SK-N-SH (cell line): ENCODE measurements at regions not wholly inside any gene's neighbourhood (a gene's known extent, or its start where the extent isn't known, plus 50 kb on each side); places are given as distances from the start of the nearest gene placed in this dataset.
A peak's percentile ranks its signal among the peaks of the same experiment; 100 is the strongest.

ENCODE experiments used
- CTCF ChIA-PET: fragments of 300-600, 350-600 bp; formaldehyde crosslinking; extraction: SDS; loops from one replicate; lab custom pipeline; 2021; lab: Yijun Ruan, JAX
- POLR2A ChIA-PET: fragments of 350-600 bp; sonication (Branson Sonifier 250); formaldehyde crosslinking; extraction: SDS; loops from one replicate; lab custom pipeline; 2020; ENCODE audit warnings: antibody characterized with exemption, inconsistent platforms; lab: Yijun Ruan, JAX
- DNase-seq: peaks from one replicate; pipeline ENCODE4 v3.0.0; 2012
- H2AFZ ChIP-seq: fragments of 200-600 bp; sonication (generic); 2 replicates; pipeline ENCODE4 v1.8.1; 2016; ENCODE audit warnings: antibody characterized with exemption, mild to moderate bottlenecking, low read depth
- H3F3A ChIP-seq: fragments of 200-600 bp; sonication (generic); replicated peaks from 2 replicates; pipeline ENCODE3; 2016; ENCODE audit warnings: antibody characterized with exemption, mild to moderate bottlenecking; ENCODE audit not compliant: insufficient read depth
- H3K27ac ChIP-seq, 2 experiments: fragments of 200-500 bp in 1 of 2; fragments of 200-600 bp in 1 of 2; sonication (Bioruptor generic) in 1 of 2; sonication (generic), shearing (Covaris generic) in 1 of 2; 2 replicates each; pipeline versions ENCODE4 v1.5.1 to v1.6.1; 2014 to 2016; ENCODE audit warnings: low read depth in 2 of 2, inconsistent platforms in 1 of 2, low read length in 1 of 2, mild to moderate bottlenecking in 1 of 2, mixed read lengths in 1 of 2
- H3K27me3 ChIP-seq: fragments of 200-600 bp; sonication (generic), shearing (Covaris generic); 2 replicates; pipeline ENCODE4 v1.6.1; 2016; ENCODE audit warnings: mixed run types; ENCODE audit not compliant: insufficient read depth
- H3K36me3 ChIP-seq, 2 experiments: fragments of 200-500 bp in 1 of 2; fragments of 200-600 bp in 1 of 2; sonication (Bioruptor generic) in 1 of 2; sonication (generic) in 1 of 2; replicated peaks in 1 of 2; 2 replicates each; pipeline versions ENCODE3 to v1.5.1; 2014 to 2016; ENCODE audit warnings: low read length in 1 of 2, mild to moderate bottlenecking in 1 of 2; ENCODE audit not compliant: insufficient read depth in 2 of 2, control insufficient read depth in 1 of 2
- H3K4me1 ChIP-seq, 2 experiments: fragments of 200-500 bp in 1 of 2; fragments of 200-600 bp in 1 of 2; sonication (Bioruptor generic) in 1 of 2; sonication (generic), shearing (Covaris generic) in 1 of 2; 2 replicates each; pipeline versions ENCODE4 v1.5.1 to v1.6.1; 2014 to 2016; ENCODE audit warnings: low read depth in 1 of 2, low read length in 1 of 2, mixed run types in 1 of 2; ENCODE audit not compliant: insufficient read depth in 2 of 2, control insufficient read depth in 1 of 2
- H3K4me2 ChIP-seq: fragments of 200-600 bp; sonication (generic), shearing (Covaris generic); 2 replicates; pipeline ENCODE4 v1.6.1; 2017; ENCODE audit warnings: mixed run types
- H3K4me3 ChIP-seq, 2 experiments: fragments of 200-500 bp in 1 of 2; fragments of 200-600 bp in 1 of 2; sonication (Bioruptor generic) in 1 of 2; sonication (generic), shearing (Covaris generic) in 1 of 2; 2 replicates each; pipeline versions ENCODE4 v1.5.1 to v1.8.1; 2014 to 2016; ENCODE audit warnings: low read depth in 2 of 2, inconsistent platforms in 1 of 2, low read length in 1 of 2, mild to moderate bottlenecking in 1 of 2, mixed read lengths in 1 of 2, moderate library complexity in 1 of 2
- H3K79me2 ChIP-seq: fragments of 200-600 bp; sonication (generic); 2 replicates; pipeline ENCODE4 v1.8.1; 2017; ENCODE audit warnings: mild to moderate bottlenecking; ENCODE audit not compliant: insufficient read depth
- H3K9ac ChIP-seq: fragments of 200-600 bp; sonication (generic); 2 replicates; pipeline ENCODE4 v1.6.1; 2017; ENCODE audit warnings: mixed run types
- H3K9me2 ChIP-seq: fragments of 200-600 bp; sonication (generic); 2 replicates; pipeline ENCODE4 v1.6.1; 2017; ENCODE audit warnings: mixed run types
- H3K9me3 ChIP-seq: fragments of 200-600 bp; sonication (generic); 2 replicates; pipeline ENCODE4 v1.6.1; 2017; ENCODE audit warnings: mixed run types, mild to moderate bottlenecking, moderate library complexity
- H4K20me1 ChIP-seq: fragments of 200-600 bp; sonication (generic); 2 replicates; pipeline ENCODE4 v1.6.1; 2017; ENCODE audit warnings: mild to moderate bottlenecking, mixed run types; ENCODE audit not compliant: insufficient read depth
- CHD2 ChIP-seq: fragments of 150-350 bp; IDR thresholded peaks from 2 replicates; pipeline ENCODE4 v1.6.1; 2018; ENCODE audit warnings: low read length; ENCODE audit not compliant: partially characterized antibody
- EP300 ChIP-seq, 2 experiments: IDR thresholded peaks; 2 replicates each; pipeline versions ENCODE4 v1.4.0 to v1.6.1; 2012; ENCODE audit warnings: borderline replicate concordance in 1 of 2, low read depth in 1 of 2, low read length in 1 of 2
- FOSL2 ChIP-seq: IDR thresholded peaks from 2 replicates; pipeline ENCODE4 v1.4.0; 2012; ENCODE audit warnings: low read depth, mild to moderate bottlenecking, moderate library complexity, borderline replicate concordance
- FOXM1 ChIP-seq: IDR thresholded peaks from 2 replicates; pipeline ENCODE4 v1.4.0; 2012; ENCODE audit warnings: low read depth, mild to moderate bottlenecking
- GABPA ChIP-seq: IDR thresholded peaks from 2 replicates; pipeline ENCODE4 v1.4.0; 2012; ENCODE audit warnings: low read depth, mild to moderate bottlenecking
- MXI1 ChIP-seq: IDR thresholded peaks from 2 replicates; pipeline ENCODE4 v1.6.1; 2012; ENCODE audit warnings: mild to moderate bottlenecking, low read depth, low read length, improper control_type of control experiment
- NFIC ChIP-seq: IDR thresholded peaks from 2 replicates; pipeline ENCODE4 v1.4.0; 2012; ENCODE audit warnings: borderline replicate concordance
- NRF1 ChIP-seq: IDR thresholded peaks from 2 replicates; pipeline ENCODE4 v1.6.1; 2012; ENCODE audit warnings: low read depth, mild to moderate bottlenecking, low read length
- POLR2AphosphoS5 ChIP-seq: IDR thresholded peaks from 2 replicates; pipeline ENCODE4 v1.6.1; 2012; ENCODE audit warnings: low read depth, low read length
- RAD21 ChIP-seq: IDR thresholded peaks from 2 replicates; pipeline ENCODE4 v1.6.1; 2012; ENCODE audit warnings: mild to moderate bottlenecking, low read length
- SMC3 ChIP-seq: IDR thresholded peaks from 2 replicates; pipeline ENCODE4 v1.6.1; 2012; ENCODE audit warnings: low read depth, low read length, improper control_type of control experiment
- TEAD4 ChIP-seq: IDR thresholded peaks from 2 replicates; pipeline ENCODE4 v1.4.0; 2012; ENCODE audit warnings: mild to moderate bottlenecking, borderline replicate concordance; ENCODE audit not compliant: insufficient read depth
- TF ChIP-seq, protein P1 (sequence below): IDR thresholded peaks from 2 replicates; pipeline ENCODE4 v1.4.0; 2012; ENCODE audit warnings: low read depth, borderline replicate concordance
- TF ChIP-seq, protein P2 (sequence below): IDR thresholded peaks from 2 replicates; pipeline ENCODE4 v1.6.1; 2012; ENCODE audit warnings: mild to moderate bottlenecking, low read depth, low read length, moderate library complexity
- TF ChIP-seq, protein P3 (sequence below): fragments of 200-600 bp; sonication (generic); IDR thresholded peaks from 2 replicates; pipeline ENCODE4 v1.6.1; 2017; ENCODE audit warnings: antibody characterized with exemption, mild to moderate bottlenecking, moderate library complexity
- TF ChIP-seq, protein P4 (sequence below): IDR thresholded peaks from 2 replicates; pipeline ENCODE4; 2012

DNA sequence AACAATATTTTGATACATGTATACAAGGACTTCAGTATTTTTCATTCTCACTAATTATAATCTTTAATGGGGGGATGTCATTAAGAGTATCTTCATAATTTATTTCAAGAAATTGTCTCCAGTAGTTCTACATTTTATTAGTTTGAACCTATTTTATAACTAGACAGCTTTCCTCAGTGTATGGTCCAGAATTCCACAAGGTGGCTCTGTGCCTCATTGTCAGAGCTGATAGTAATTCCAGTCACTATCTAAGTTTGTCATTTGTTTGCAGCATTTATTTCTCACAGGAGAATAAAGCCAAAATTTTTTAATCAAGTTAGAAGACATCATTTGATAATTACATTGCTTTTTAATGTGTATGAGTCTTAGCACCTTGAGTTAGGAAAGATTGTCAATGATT is 1633.0 kb upstream of the PCDH20 start:
- Histone ChIP-seq H3K9me3 (no peaks in the 10 kb centered on the region), H3K36me3 (no peaks in the 10 kb centered on the region), H3K9ac (no peak overlapping the region), H4K20me1 (no peaks in the 10 kb centered on the region), H2AFZ (no peak overlapping the region), H3F3A (no peaks in the 10 kb centered on the region), H3K4me1 (no peaks in the 10 kb centered on the region; a peak in 2 of 4 replicates), H3K9me2 (no peaks in the 10 kb centered on the region), H3K27ac (no peak overlapping the region), H3K27me3 (no peaks in the 10 kb centered on the region), H3K4me2 (no peak overlapping the region), H3K79me2 (no peaks in the 10 kb centered on the region), H3K4me3 (no peak overlapping the region)
- TF ChIP-seq, protein P1, sequence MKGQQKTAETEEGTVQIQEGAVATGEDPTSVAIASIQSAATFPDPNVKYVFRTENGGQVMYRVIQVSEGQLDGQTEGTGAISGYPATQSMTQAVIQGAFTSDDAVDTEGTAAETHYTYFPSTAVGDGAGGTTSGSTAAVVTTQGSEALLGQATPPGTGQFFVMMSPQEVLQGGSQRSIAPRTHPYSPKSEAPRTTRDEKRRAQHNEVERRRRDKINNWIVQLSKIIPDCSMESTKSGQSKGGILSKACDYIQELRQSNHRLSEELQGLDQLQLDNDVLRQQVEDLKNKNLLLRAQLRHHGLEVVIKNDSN: no peak
- TF ChIP-seq, protein P2, sequence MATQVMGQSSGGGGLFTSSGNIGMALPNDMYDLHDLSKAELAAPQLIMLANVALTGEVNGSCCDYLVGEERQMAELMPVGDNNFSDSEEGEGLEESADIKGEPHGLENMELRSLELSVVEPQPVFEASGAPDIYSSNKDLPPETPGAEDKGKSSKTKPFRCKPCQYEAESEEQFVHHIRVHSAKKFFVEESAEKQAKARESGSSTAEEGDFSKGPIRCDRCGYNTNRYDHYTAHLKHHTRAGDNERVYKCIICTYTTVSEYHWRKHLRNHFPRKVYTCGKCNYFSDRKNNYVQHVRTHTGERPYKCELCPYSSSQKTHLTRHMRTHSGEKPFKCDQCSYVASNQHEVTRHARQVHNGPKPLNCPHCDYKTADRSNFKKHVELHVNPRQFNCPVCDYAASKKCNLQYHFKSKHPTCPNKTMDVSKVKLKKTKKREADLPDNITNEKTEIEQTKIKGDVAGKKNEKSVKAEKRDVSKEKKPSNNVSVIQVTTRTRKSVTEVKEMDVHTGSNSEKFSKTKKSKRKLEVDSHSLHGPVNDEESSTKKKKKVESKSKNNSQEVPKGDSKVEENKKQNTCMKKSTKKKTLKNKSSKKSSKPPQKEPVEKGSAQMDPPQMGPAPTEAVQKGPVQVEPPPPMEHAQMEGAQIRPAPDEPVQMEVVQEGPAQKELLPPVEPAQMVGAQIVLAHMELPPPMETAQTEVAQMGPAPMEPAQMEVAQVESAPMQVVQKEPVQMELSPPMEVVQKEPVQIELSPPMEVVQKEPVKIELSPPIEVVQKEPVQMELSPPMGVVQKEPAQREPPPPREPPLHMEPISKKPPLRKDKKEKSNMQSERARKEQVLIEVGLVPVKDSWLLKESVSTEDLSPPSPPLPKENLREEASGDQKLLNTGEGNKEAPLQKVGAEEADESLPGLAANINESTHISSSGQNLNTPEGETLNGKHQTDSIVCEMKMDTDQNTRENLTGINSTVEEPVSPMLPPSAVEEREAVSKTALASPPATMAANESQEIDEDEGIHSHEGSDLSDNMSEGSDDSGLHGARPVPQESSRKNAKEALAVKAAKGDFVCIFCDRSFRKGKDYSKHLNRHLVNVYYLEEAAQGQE: no peak
- TF ChIP-seq, protein P3, sequence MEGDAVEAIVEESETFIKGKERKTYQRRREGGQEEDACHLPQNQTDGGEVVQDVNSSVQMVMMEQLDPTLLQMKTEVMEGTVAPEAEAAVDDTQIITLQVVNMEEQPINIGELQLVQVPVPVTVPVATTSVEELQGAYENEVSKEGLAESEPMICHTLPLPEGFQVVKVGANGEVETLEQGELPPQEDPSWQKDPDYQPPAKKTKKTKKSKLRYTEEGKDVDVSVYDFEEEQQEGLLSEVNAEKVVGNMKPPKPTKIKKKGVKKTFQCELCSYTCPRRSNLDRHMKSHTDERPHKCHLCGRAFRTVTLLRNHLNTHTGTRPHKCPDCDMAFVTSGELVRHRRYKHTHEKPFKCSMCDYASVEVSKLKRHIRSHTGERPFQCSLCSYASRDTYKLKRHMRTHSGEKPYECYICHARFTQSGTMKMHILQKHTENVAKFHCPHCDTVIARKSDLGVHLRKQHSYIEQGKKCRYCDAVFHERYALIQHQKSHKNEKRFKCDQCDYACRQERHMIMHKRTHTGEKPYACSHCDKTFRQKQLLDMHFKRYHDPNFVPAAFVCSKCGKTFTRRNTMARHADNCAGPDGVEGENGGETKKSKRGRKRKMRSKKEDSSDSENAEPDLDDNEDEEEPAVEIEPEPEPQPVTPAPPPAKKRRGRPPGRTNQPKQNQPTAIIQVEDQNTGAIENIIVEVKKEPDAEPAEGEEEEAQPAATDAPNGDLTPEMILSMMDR: peak; percentile 45
- TF ChIP-seq FOSL2: no peak
- TF ChIP-seq RAD21: peak; percentile 47
- no peak for TF ChIP-seq NFIC
- no peak for TF ChIP-seq GABPA
- no peak for TF ChIP-seq POLR2AphosphoS5
- TF ChIP-seq FOXM1: no peak
- TF ChIP-seq, protein P4, sequence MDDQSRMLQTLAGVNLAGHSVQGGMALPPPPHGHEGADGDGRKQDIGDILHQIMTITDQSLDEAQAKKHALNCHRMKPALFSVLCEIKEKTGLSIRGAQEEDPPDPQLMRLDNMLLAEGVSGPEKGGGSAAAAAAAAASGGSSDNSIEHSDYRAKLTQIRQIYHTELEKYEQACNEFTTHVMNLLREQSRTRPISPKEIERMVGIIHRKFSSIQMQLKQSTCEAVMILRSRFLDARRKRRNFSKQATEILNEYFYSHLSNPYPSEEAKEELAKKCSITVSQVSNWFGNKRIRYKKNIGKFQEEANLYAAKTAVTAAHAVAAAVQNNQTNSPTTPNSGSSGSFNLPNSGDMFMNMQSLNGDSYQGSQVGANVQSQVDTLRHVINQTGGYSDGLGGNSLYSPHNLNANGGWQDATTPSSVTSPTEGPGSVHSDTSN: no peak
- TF ChIP-seq CHD2: no peak
- no peak for TF ChIP-seq TEAD4
- no peak for TF ChIP-seq NRF1
- TF ChIP-seq EP300 (IDR thresholded peaks at IDR 0.05; ENCODE audit: borderline replicate concordance in 1 of 2, low read depth in 1 of 2, low read length in 1 of 2): no peak
- TF ChIP-seq SMC3: peak; percentile 7; the same call in 1 of the 2 replicates
- no peak for TF ChIP-seq MXI1
- POLR2A ChIA-PET: no interaction called here
- CTCF ChIA-PET: interaction anchor here (1.1 to 1.2 kb wide), 2 partner anchors 16 to 673 kb away, joined by 4 read pairs; no protein-coding TSS in a partner anchor
- DNase-seq: no peak
